Peyer's patch (tissue), 4 donors: ENCODE measurements at regions not wholly inside any gene's neighbourhood (a gene's known extent, or its start where the extent isn't known, plus 50 kb on each side); places are given as distances from the start of the nearest gene placed in this dataset.

Experiments
- DNase-seq, 3 donors: peaks; one replicate each; pipeline ENCODE4 v3.0.0-alpha.2; 2017 to 2019
- H3K27ac ChIP-seq, 4 donors: fragments of 200-600 bp; sonication (generic); one replicate each; pipeline ENCODE4 v1.5.1; 2016 to 2019
- H3K27me3 ChIP-seq, 2 donors: fragments of 200-600 bp; sonication (generic); one replicate each; pipeline ENCODE4 v1.5.1; 2019
- H3K36me3 ChIP-seq, 3 donors: fragments of 200-600 bp; sonication (generic); one replicate each; pipeline ENCODE4 v1.5.1; 2016 to 2019
- H3K4me1 ChIP-seq, 4 donors: fragments of 200-600 bp; sonication (generic); one replicate each; pipeline ENCODE4 v1.5.1; 2016 to 2019
- H3K4me3 ChIP-seq, 4 donors: fragments of 200-600 bp; sonication (generic); 1 replicate in 3 of 4; 2 replicates in 1 of 4; pipeline ENCODE4 v1.5.1; 2016 to 2019; ENCODE audit warnings: mild to moderate bottlenecking in 1 of 4
- H3K9me3 ChIP-seq, 4 donors: fragments of 200-600 bp; sonication (generic); one replicate each; pipeline ENCODE4 v1.5.1; 2016 to 2019; ENCODE audit warnings: mild to moderate bottlenecking in 1 of 4
- CTCF ChIP-seq, 6 experiments: fragments of 450-650 bp in 4 of 6; fragments of 200-600 bp in 2 of 6; sonication (generic) in 1 of 6; IDR thresholded peaks; one replicate each; pipeline ENCODE4 v1.5.1; 2017 to 2019; ENCODE audit warnings: antibody characterized with exemption in 6 of 6, mild to moderate bottlenecking in 3 of 6, moderate library complexity in 1 of 6
- POLR2A ChIP-seq, 2 donors: fragments of 450-650 bp; IDR thresholded peaks; one replicate each; pipeline ENCODE4 v1.5.1; 2017; ENCODE audit warnings: antibody characterized with exemption in 2 of 2, mild to moderate bottlenecking in 2 of 2, moderate library complexity in 2 of 2

DNA sequence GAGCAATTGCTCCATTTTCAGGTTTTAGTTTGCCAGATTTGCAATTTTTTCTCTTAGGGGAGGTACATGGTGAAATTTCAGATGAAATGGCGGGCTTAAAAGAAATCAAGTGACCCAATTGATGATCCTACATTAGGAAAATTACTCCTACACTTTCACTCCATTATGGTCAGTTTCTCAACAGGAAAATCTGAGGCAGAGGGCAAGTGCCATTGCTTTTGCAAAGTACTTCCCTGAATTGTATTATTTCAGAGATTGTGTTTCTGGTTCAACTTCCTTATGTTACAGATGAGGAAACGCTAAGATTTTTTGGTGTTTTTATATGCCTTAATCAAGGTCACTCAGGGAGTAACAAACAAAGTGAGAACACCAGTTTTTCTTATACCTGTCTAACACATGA is 302.2 kb downstream of the ARAP2 start:
- TF ChIP-seq POLR2A (IDR thresholded peaks at IDR 0.05) (no peak), CTCF (IDR thresholded peaks at IDR 0.05) (no peak)
- Histone ChIP-seq H3K27ac (no peak overlapping the region), H3K4me1 (no peaks in the 10 kb centered on the region), H3K4me3 (no peak overlapping the region), H3K36me3 (no peaks in the 10 kb centered on the region), H3K9me3 (no peaks in the 10 kb centered on the region), H3K27me3 (no peaks in the 10 kb centered on the region)
- no peak for DNase-seq

DNA sequence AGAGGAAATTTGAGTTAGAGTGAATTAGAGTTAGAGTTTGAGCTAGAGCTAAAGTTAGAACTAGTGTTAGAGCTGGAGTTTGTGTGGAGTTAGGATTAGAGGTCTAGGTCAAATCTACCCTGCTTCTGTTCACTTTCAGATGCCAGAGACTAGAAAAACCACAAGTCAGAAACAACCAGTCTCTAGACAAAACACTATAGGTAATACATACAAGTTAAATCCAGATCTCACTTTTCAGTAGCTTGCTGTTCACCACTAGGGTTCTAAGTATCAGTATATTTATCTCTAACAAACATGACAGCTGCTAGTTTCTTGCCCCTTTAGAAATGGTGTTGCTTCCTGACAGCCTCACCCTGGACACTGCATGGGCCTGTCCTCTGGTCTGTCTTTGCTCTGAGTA is 300.7 kb downstream of the ARAP2 start:
- no peaks in the 10 kb centered on the region for H3K4me1 ChIP-seq
- no peaks in the 10 kb centered on the region for H3K9me3 ChIP-seq
- no peaks in the 10 kb centered on the region for H3K36me3 ChIP-seq
- DNase-seq, result no peak
- H3K27ac ChIP-seq, result no peak overlapping the region
- no peak for TF ChIP-seq CTCF (IDR thresholded peaks at IDR 0.05)
- TF ChIP-seq POLR2A (IDR thresholded peaks at IDR 0.05), result no peak
- H3K4me3 ChIP-seq, result no peak overlapping the region
- H3K27me3 ChIP-seq, result no peaks in the 10 kb centered on the region

- Histone ChIP-seq H3K36me3 (no peaks in the 10 kb centered on the region), H3K9me3 (no peaks in the 10 kb centered on the region), H3K27me3 (no peaks in the 10 kb centered on the region), H3K4me3 (no peak overlapping the region), H3K4me1 (no peaks in the 10 kb centered on the region), H3K27ac (no peak overlapping the region)
- no peak for DNase-seq
- TF ChIP-seq CTCF (IDR thresholded peaks at IDR 0.05) (no peak), POLR2A (IDR thresholded peaks at IDR 0.05) (no peak)
These were observed 296.1 kb downstream of the ARAP2 start for GRCh38 chr4:35948171-35948570.

DNA sequence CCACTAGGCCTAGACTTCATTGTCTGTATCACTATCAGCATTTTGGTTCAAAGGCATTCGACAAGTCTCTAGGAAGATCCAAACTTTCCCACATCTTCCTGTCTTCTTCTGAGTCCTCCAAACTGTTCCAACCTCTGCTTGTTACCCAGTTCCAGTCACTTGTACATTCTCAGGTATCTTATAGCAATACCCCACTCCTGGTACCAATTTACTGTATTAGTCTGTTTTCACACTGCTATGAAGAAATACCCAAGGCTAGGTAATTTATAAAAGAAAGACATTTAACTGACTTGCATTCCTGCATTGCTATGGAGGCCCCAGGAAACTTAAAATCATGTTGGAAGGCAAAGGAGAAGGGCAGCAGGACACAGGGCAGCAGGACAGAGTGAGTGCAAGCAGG is 293.9 kb downstream of the ARAP2 start:
- H3K4me3 ChIP-seq, result no peak overlapping the region
- H3K27me3 ChIP-seq, result no peaks in the 10 kb centered on the region
- H3K9me3 ChIP-seq, result no peaks in the 10 kb centered on the region
- no peak overlapping the region for H3K27ac ChIP-seq
- no peaks in the 10 kb centered on the region for H3K36me3 ChIP-seq
- TF ChIP-seq CTCF (IDR thresholded peaks at IDR 0.05) (no peak), POLR2A (IDR thresholded peaks at IDR 0.05) (no peak)
- H3K4me1 ChIP-seq, result no peaks in the 10 kb centered on the region
- no peak for DNase-seq

GRCh38 chr4:35952751-35953150 is 291.6 kb downstream of the ARAP2 start:
- no peaks in the 10 kb centered on the region for H3K27me3 ChIP-seq
- no peak overlapping the region for H3K27ac ChIP-seq
- TF ChIP-seq CTCF (IDR thresholded peaks at IDR 0.05), result no peak
- no peak for TF ChIP-seq POLR2A (IDR thresholded peaks at IDR 0.05)
- DNase-seq, result no peak
- no peaks in the 10 kb centered on the region for H3K9me3 ChIP-seq
- no peaks in the 10 kb centered on the region for H3K4me1 ChIP-seq
- H3K36me3 ChIP-seq, result no peaks in the 10 kb centered on the region
- no peak overlapping the region for H3K4me3 ChIP-seq

DNA sequence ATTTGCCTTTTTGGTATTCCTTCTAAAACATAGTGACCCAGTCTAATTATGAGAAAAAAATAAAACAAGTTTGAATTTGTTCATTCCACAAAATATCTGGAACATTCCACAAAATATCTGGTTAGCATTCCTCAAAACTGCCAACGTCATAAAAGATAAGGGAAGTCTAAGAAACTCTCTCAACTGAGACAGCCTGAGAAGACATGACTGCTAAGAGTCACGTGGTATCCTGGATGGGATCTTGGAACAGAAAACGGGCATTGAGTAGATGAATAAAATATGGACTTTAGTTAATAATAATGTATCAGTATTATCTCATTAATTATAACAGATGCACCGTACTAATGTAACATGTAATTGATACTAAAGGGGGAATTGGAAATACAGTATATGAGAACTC is 280.9 kb downstream of the ARAP2 start:
- no peaks in the 10 kb centered on the region for H3K4me1 ChIP-seq
- no peak for DNase-seq
- TF ChIP-seq CTCF (IDR thresholded peaks at IDR 0.05) (no peak), POLR2A (IDR thresholded peaks at IDR 0.05) (no peak)
- H3K9me3 ChIP-seq, result no peaks in the 10 kb centered on the region
- H3K27me3 ChIP-seq, result no peaks in the 10 kb centered on the region
- H3K36me3 ChIP-seq, result no peaks in the 10 kb centered on the region
- no peak overlapping the region for H3K4me3 ChIP-seq
- H3K27ac ChIP-seq, result no peak overlapping the region
